ENCODE measurements at regions not wholly inside any gene's neighbourhood (a gene's known extent, or its start where the extent isn't known, plus 50 kb on each side); places are given as distances from the start of the nearest gene placed in this dataset.
"Not testable (repeated sequence)": the region's sequence is repeated elsewhere in the genome, so short reads cannot be mapped to it uniquely, and the experiment has no call there.

- in situ Hi-C loops (cut with MboI; ENCODE audit: low sequenced_read_pairs): no loop called here
Measured at GRCh38 chr6:8361259-8361658, 74.1 kb downstream of the SLC35B3 start.

GRCh38 chr6:8352966-8353340 lies 82.4 kb downstream of the SLC35B3 start:
- in situ Hi-C loops (cut with MboI; ENCODE audit: low sequenced_read_pairs): no loop called here

GRCh38 chr6:8352335-8352965 lies 82.9 kb downstream of the SLC35B3 start:
- in situ Hi-C loops (cut with MboI; ENCODE audit: low sequenced_read_pairs): no loop called here

- in situ Hi-C loops (cut with MboI; ENCODE audit: low sequenced_read_pairs): no loop called here
Measured at GRCh38 chr6:8343600-8343999, 91.7 kb downstream of the SLC35B3 start.

GRCh38 chr6:8342241-8342819 lies 93.0 kb downstream of the SLC35B3 start:
- in situ Hi-C loops (cut with MboI; ENCODE audit: low sequenced_read_pairs): no loop called here

GRCh38 chr6:8337147-8337546 lies 98.2 kb downstream of the SLC35B3 start:
- in situ Hi-C loops (cut with MboI; ENCODE audit: low sequenced_read_pairs): no loop called here

- in situ Hi-C loops (cut with MboI; ENCODE audit: low sequenced_read_pairs): no loop called here
Measured at GRCh38 chr6:8336406-8337057, 98.8 kb downstream of the SLC35B3 start.

GRCh38 chr6:8335896-8336295 lies 99.4 kb downstream of the SLC35B3 start:
- in situ Hi-C loops (cut with MboI; ENCODE audit: low sequenced_read_pairs): no loop called here

GRCh38 chr6:8335381-8335780 lies 100.0 kb downstream of the SLC35B3 start:
- in situ Hi-C loops (cut with MboI; ENCODE audit: low sequenced_read_pairs): no loop called here

GRCh38 chr6:8334113-8334512 lies 101.2 kb downstream of the SLC35B3 start:
- in situ Hi-C loops (cut with MboI; ENCODE audit: low sequenced_read_pairs): no loop called here

GRCh38 chr6:8329562-8329961 lies 105.8 kb downstream of the SLC35B3 start:
- in situ Hi-C loops (cut with MboI; ENCODE audit: low sequenced_read_pairs): no loop called here

- in situ Hi-C loops (cut with MboI; ENCODE audit: low sequenced_read_pairs): no loop called here
Measured at GRCh38 chr6:8325743-8326142, 109.6 kb downstream of the SLC35B3 start.

- in situ Hi-C loops (cut with MboI; ENCODE audit: low sequenced_read_pairs): no loop called here
Measured at GRCh38 chr6:8322659-8323058, 112.7 kb downstream of the SLC35B3 start.

GRCh38 chr6:8321671-8322404 lies 113.5 kb downstream of the SLC35B3 start:
- in situ Hi-C loops (cut with MboI; ENCODE audit: low sequenced_read_pairs): no loop called here

GRCh38 chr6:8315154-8315553 lies 120.2 kb downstream of the SLC35B3 start:
- in situ Hi-C loops (cut with MboI; ENCODE audit: low sequenced_read_pairs): no loop called here

GRCh38 chr6:8301502-8301901 lies 133.8 kb downstream of the SLC35B3 start:
- in situ Hi-C loops (cut with MboI; ENCODE audit: low sequenced_read_pairs): no loop called here

GRCh38 chr6:8299034-8299433 lies 136.3 kb downstream of the SLC35B3 start:
- in situ Hi-C loops (cut with MboI; ENCODE audit: low sequenced_read_pairs): no loop called here

GRCh38 chr6:8282946-8283345 lies 152.4 kb downstream of the SLC35B3 start:
- in situ Hi-C loops (cut with MboI; ENCODE audit: low sequenced_read_pairs): not testable (repeated sequence)

- in situ Hi-C loops (cut with MboI; ENCODE audit: low sequenced_read_pairs): no loop called here
Measured at GRCh38 chr6:8282380-8282779, 153.0 kb downstream of the SLC35B3 start.

GRCh38 chr6:8279041-8279805 lies 156.1 kb downstream of the SLC35B3 start:
- in situ Hi-C loops (cut with MboI; ENCODE audit: low sequenced_read_pairs): no loop called here

- in situ Hi-C loops (cut with MboI; ENCODE audit: low sequenced_read_pairs): no loop called here
Measured at GRCh38 chr6:8278562-8278961, 156.8 kb downstream of the SLC35B3 start.
